Neuronal stem cell (in vitro differentiated cells): ENCODE measurements at regions not wholly inside any gene's neighbourhood (a gene's known extent, or its start where the extent isn't known, plus 50 kb on each side); places are given as distances from the start of the nearest gene placed in this dataset.

Experiments used
- DNase-seq: peaks from one replicate; pipeline ENCODE4 v3.0.0-alpha.2; 2013; ENCODE audit warnings: low spot score
- H2AFZ ChIP-seq: one replicate; pipeline ENCODE4 v1.6.1; 2013; ENCODE audit warnings: mild to moderate bottlenecking, low read length, inconsistent platforms
- H2AK5ac ChIP-seq: 2 replicates; pipeline ENCODE4 v1.6.1; 2013; ENCODE audit warnings: low read depth, mild to moderate bottlenecking, inconsistent platforms, low read length, moderate library complexity, mixed read lengths
- H2BK120ac ChIP-seq: 2 replicates; pipeline ENCODE4 v1.6.1; 2013; ENCODE audit warnings: low read depth, mild to moderate bottlenecking, inconsistent platforms, low read length, moderate library complexity, mixed read lengths
- H2BK12ac ChIP-seq: one replicate; pipeline ENCODE4 v1.6.1; 2013; ENCODE audit warnings: low read length, inconsistent platforms
- H2BK15ac ChIP-seq: 2 replicates; pipeline ENCODE4 v1.6.1; 2013; ENCODE audit warnings: mild to moderate bottlenecking, low read length, inconsistent platforms, mixed read lengths
- H2BK5ac ChIP-seq: one replicate; pipeline ENCODE4 v1.6.1; 2013; ENCODE audit warnings: inconsistent platforms, mild to moderate bottlenecking, low read length, moderate library complexity
- H3K14ac ChIP-seq: one replicate; pipeline ENCODE4 v1.6.1; 2013; ENCODE audit warnings: low read length, inconsistent platforms
- H3K18ac ChIP-seq: 2 replicates; pipeline ENCODE4 v1.6.1; 2013; ENCODE audit warnings: low read length, inconsistent platforms
- H3K23ac ChIP-seq: 2 replicates; pipeline ENCODE4 v1.6.1; 2013; ENCODE audit warnings: low read depth, mild to moderate bottlenecking, mixed read lengths, low read length, inconsistent platforms; ENCODE audit not compliant: poor library complexity
- H3K27ac ChIP-seq: replicated peaks from 3 replicates; pipeline ENCODE4 v1.5.1; 2013; ENCODE audit warnings: low read length, inconsistent platforms
- H3K27me3 ChIP-seq, 3 experiments: 2 replicates each; pipeline ENCODE4 v1.6.1; 2013; ENCODE audit warnings: low read length in 3 of 3, mild to moderate bottlenecking in 2 of 3, inconsistent platforms in 1 of 3, low read depth in 1 of 3, mixed read lengths in 1 of 3, moderate library complexity in 1 of 3; ENCODE audit not compliant: control insufficient read depth in 3 of 3, insufficient read depth in 3 of 3
- H3K36me3 ChIP-seq, 2 donors: replicated peaks in 1 of 2; 2 replicates each; pipeline ENCODE4 v1.6.1; 2013; ENCODE audit warnings: low read length in 2 of 2; ENCODE audit not compliant: control insufficient read depth in 2 of 2, insufficient read depth in 2 of 2
- H3K4ac ChIP-seq: 2 replicates; pipeline ENCODE4 v1.6.1; 2013; ENCODE audit warnings: inconsistent platforms, mild to moderate bottlenecking, low read length, moderate library complexity
- H3K4me1 ChIP-seq, 2 donors: 1 replicate in 1 of 2; 2 replicates in 1 of 2; pipeline ENCODE4 v1.6.1; 2013; ENCODE audit warnings: low read length in 2 of 2, low read depth in 1 of 2; ENCODE audit not compliant: control insufficient read depth in 2 of 2, insufficient read depth in 1 of 2
- H3K4me2 ChIP-seq: one replicate; pipeline ENCODE4 v1.6.1; 2013; ENCODE audit warnings: mild to moderate bottlenecking, low read length, inconsistent platforms; ENCODE audit not compliant: insufficient read depth, poor library complexity, severe bottlenecking
- H3K4me3 ChIP-seq, 2 donors: 2 replicates each; pipeline ENCODE4 v1.5.1; 2013; ENCODE audit warnings: low read length in 2 of 2, mild to moderate bottlenecking in 2 of 2, inconsistent platforms in 1 of 2, moderate library complexity in 1 of 2
- H3K79me1 ChIP-seq: one replicate; pipeline ENCODE4 v1.6.1; 2013; ENCODE audit warnings: low read depth, mild to moderate bottlenecking, inconsistent platforms, low read length, moderate library complexity
- H3K9ac ChIP-seq: one replicate; pipeline ENCODE4 v1.6.1; 2013; ENCODE audit warnings: mild to moderate bottlenecking, low read depth, low read length, inconsistent platforms; ENCODE audit not compliant: poor library complexity
- H3K9me3 ChIP-seq, 2 donors: replicated peaks in 1 of 2; 2 replicates each; pipeline versions ENCODE3 to v1.6.1; 2013; ENCODE audit warnings: low read length in 2 of 2, mild to moderate bottlenecking in 2 of 2, inconsistent platforms in 1 of 2, low read depth in 1 of 2, mixed read lengths in 1 of 2, moderate library complexity in 1 of 2; ENCODE audit not compliant: control insufficient read depth in 2 of 2, insufficient read depth in 1 of 2
- H4K8ac ChIP-seq: one replicate; pipeline ENCODE4 v1.6.1; 2013; ENCODE audit warnings: low read depth, mild to moderate bottlenecking, inconsistent platforms, low read length, moderate library complexity
- H4K91ac ChIP-seq: one replicate; pipeline ENCODE4 v1.6.1; 2013; ENCODE audit warnings: low read length, low read depth, mild to moderate bottlenecking, inconsistent platforms; ENCODE audit not compliant: poor library complexity
- WGBS, 2 donors: extraction: QIAGEN DNeasy Blood & Tissue Kit; methylation state at CpG; one replicate each; pipeline ENCODE4 v1.1.7; 2013; ENCODE audit warnings: missing lambda C conversion rate in 2 of 2, mixed read lengths in 1 of 2; ENCODE audit not compliant: insufficient read length in 2 of 2, insufficient replicate concordance in 1 of 2; ENCODE audit errors: extremely low coverage in 2 of 2; 5-methylcytosine and 5-hydroxymethylcytosine counted together

DNA sequence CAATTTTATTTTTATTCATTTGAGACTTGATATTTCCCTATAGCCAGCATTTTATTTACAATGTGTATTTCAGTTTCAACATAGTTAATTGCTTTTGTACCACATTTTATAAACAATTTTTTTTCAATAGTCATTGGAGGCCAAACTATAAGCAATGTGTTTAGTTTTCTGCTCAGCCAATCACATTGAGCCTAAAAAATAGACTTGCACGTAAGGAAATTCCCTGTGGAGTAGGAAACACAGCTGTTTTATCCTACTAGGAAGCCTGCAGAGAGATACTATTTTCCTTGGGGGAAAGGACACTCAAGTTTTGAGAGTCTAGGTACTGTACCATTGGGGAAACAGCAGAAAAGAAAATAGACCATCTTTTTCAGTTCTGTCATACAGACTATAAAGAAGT, 410.2 kb upstream of the GOT2 start:
- no peak overlapping the region for H2AFZ ChIP-seq
- no peak overlapping the region for H3K18ac ChIP-seq
- WGBS, 2 donors = no CpG with 5 or more reads among the region's 1 CpG
- H2BK12ac ChIP-seq = no peak overlapping the region
- H2BK120ac ChIP-seq = no peak overlapping the region
- no peak for DNase-seq
- no peaks in the 10 kb centered on the region for H3K4me1 ChIP-seq
- no peak overlapping the region for H3K14ac ChIP-seq
- H2BK15ac ChIP-seq = no peak overlapping the region
- H3K4ac ChIP-seq = no peak overlapping the region
- no peak overlapping the region for H3K9ac ChIP-seq
- H4K8ac ChIP-seq = no peak overlapping the region
- H3K9me3 ChIP-seq = no peaks in the 10 kb centered on the region
- no peak overlapping the region for H3K23ac ChIP-seq
- H4K91ac ChIP-seq = no peak overlapping the region
- no peak overlapping the region for H3K4me3 ChIP-seq
- no peak overlapping the region for H3K27ac ChIP-seq
- no peaks in the 10 kb centered on the region for H3K36me3 ChIP-seq
- no peak overlapping the region for H2AK5ac ChIP-seq
- H3K27me3 ChIP-seq = no peaks in the 10 kb centered on the region
- no peak overlapping the region for H3K4me2 ChIP-seq
- H2BK5ac ChIP-seq = no peak overlapping the region
- H3K79me1 ChIP-seq = no peaks in the 10 kb centered on the region

GRCh38 chr16:59126486-59126885, 392.4 kb upstream of the GOT2 start:
- no CpG with 5 or more reads among the region's 1 CpG for WGBS, 2 donors
- Histone ChIP-seq H3K36me3 (no peaks in the 10 kb centered on the region), H3K4me1 (peaks cover 0 to 4% of the 10 kb centered on the region in 2 donors), H2BK15ac (no peak overlapping the region), H2BK12ac (no peak overlapping the region), H3K14ac (no peak overlapping the region), H3K27ac (no peak overlapping the region), H3K4me2 (no peak overlapping the region), H3K9me3 (no peaks in the 10 kb centered on the region), H3K4ac (no peak overlapping the region), H4K91ac (no peak overlapping the region), H3K27me3 (no peaks in the 10 kb centered on the region), H3K18ac (no peak overlapping the region), H3K23ac (no peak overlapping the region), H2BK5ac (no peak overlapping the region), H2AFZ (no peak overlapping the region), H2AK5ac (no peak overlapping the region), H4K8ac (no peak overlapping the region), H3K4me3 (no peak overlapping the region), H3K9ac (no peak overlapping the region), H2BK120ac (no peak overlapping the region), H3K79me1 (no peaks in the 10 kb centered on the region)
- no peak for DNase-seq

DNA sequence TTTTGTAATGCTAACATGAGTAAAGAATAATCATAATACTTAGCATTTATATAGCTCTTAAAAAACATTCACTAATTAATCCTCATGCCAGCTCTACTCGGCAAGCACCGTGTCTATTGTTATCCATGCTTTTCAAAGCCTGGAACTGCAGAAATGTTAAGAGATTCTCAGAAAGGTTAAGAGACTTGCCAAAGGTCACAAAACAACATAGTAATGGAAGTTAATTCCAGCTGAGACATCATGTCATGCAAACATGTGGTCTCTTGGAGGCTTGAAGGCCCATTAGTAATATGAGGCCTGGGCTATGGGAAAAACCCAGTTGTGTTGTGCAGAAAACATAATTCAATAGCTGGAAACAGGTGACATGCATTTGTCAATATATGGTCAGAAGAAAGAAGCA, 389.9 kb upstream of the GOT2 start:
- no peak overlapping the region for H2BK12ac ChIP-seq
- H2AK5ac ChIP-seq = no peak overlapping the region
- no peak overlapping the region for H3K4ac ChIP-seq
- H3K4me1 ChIP-seq = peaks cover 0 to 4% of the 10 kb centered on the region in 2 donors
- H3K36me3 ChIP-seq = no peaks in the 10 kb centered on the region
- H2BK120ac ChIP-seq = no peak overlapping the region
- no peak overlapping the region for H2AFZ ChIP-seq
- H4K91ac ChIP-seq = no peak overlapping the region
- H3K23ac ChIP-seq = no peak overlapping the region
- H3K27ac ChIP-seq = no peak overlapping the region
- no peak overlapping the region for H3K4me3 ChIP-seq
- WGBS, 2 donors = no CpG with 5 or more reads among the region's 2 CpGs
- no peak for DNase-seq
- no peak overlapping the region for H3K18ac ChIP-seq
- H4K8ac ChIP-seq = no peak overlapping the region
- H3K9me3 ChIP-seq = no peaks in the 10 kb centered on the region
- no peak overlapping the region for H3K4me2 ChIP-seq
- no peaks in the 10 kb centered on the region for H3K27me3 ChIP-seq
- H3K9ac ChIP-seq = no peak overlapping the region
- H2BK15ac ChIP-seq = no peak overlapping the region
- no peak overlapping the region for H2BK5ac ChIP-seq
- no peak overlapping the region for H3K14ac ChIP-seq
- H3K79me1 ChIP-seq = no peaks in the 10 kb centered on the region

GRCh38 chr16:59123479-59123878, 389.4 kb upstream of the GOT2 start:
- Histone ChIP-seq H3K4me1 (peaks cover 0 to 4% of the 10 kb centered on the region in 2 donors), H3K27ac (no peak overlapping the region), H4K8ac (no peak overlapping the region), H3K27me3 (no peaks in the 10 kb centered on the region), H3K9me3 (no peaks in the 10 kb centered on the region), H3K23ac (no peak overlapping the region), H2AFZ (no peak overlapping the region), H2AK5ac (no peak overlapping the region), H2BK12ac (no peak overlapping the region), H3K4me3 (no peak overlapping the region), H3K9ac (no peak overlapping the region), H3K14ac (no peak overlapping the region), H4K91ac (no peak overlapping the region), H3K4ac (no peak overlapping the region), H2BK15ac (no peak overlapping the region), H2BK120ac (no peak overlapping the region), H3K18ac (no peak overlapping the region), H3K36me3 (no peaks in the 10 kb centered on the region), H3K4me2 (no peak overlapping the region), H3K79me1 (no peaks in the 10 kb centered on the region), H2BK5ac (no peak overlapping the region)
- DNase-seq = no peak
- WGBS, 2 donors = no CpG with 5 or more reads among the region's 1 CpG
